ENCODE measurements at regions not wholly inside any gene's neighbourhood (a gene's known extent, or its start where the extent isn't known, plus 50 kb on each side); places are given as distances from the start of the nearest gene placed in this dataset.

DNA sequence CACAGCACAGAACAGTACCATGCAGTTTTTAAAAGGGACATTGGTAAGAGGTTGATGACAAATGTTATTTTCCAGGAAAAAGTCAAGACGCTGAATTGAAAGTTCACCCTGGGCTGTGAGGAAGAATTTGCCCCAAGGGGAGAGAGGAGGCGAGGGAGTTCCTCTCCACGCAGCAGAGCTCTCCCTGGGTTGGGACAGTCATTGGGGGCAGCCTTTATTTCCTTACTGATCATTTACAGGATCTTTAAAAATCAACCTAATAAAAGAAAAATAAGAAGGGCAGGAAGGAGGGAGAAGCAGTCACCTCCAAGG lies 49.9 kb upstream of the WNT7B start:
- intact Hi-C loops (cut with micrococcal nuclease): no loop called here

DNA sequence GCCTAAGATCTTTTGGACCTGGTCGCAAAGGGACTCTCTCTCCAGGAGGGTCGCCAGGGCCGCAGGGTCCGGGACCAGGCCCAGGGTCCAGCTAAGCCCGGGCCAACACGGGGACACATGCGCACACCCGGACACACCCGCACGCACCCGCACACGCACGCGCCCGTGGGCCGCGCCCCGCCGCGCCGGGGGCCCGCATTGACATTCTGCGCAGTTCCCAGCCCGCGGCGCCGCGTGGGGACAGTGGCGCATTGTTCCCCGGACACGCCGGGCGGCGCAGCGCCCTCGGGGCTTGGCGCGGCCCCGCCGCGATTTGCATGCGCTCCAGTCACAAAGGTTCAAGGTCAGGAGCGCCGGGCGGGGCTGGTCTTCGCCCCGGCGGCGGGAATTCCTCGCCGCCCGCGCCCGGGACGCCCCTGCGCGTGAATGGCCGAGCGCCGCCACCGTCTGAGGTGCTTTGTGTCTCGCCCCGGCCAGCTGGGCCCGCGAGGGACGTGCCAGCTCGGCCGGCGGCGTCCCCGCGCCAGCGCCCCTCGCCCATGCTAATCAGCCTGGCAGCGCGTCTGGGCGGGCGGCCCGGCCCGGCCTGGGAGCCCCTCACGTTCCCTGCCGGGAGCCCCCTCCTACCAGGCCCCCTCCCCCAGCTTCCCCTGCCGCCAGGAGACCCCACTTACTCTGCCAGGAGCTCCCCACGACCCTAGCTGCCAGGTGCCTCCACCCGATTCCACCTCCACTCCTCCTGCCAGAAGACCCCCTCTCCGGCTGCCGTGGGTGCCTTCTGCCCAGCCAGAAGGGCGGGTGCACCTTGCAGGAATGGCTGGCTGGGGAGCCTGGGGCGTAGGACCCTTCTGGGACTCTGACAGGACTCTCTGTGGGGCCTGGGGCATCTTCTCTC lies 50.5 kb upstream of the WNT7B start:
- intact Hi-C loops (cut with micrococcal nuclease): no loop called here

DNA sequence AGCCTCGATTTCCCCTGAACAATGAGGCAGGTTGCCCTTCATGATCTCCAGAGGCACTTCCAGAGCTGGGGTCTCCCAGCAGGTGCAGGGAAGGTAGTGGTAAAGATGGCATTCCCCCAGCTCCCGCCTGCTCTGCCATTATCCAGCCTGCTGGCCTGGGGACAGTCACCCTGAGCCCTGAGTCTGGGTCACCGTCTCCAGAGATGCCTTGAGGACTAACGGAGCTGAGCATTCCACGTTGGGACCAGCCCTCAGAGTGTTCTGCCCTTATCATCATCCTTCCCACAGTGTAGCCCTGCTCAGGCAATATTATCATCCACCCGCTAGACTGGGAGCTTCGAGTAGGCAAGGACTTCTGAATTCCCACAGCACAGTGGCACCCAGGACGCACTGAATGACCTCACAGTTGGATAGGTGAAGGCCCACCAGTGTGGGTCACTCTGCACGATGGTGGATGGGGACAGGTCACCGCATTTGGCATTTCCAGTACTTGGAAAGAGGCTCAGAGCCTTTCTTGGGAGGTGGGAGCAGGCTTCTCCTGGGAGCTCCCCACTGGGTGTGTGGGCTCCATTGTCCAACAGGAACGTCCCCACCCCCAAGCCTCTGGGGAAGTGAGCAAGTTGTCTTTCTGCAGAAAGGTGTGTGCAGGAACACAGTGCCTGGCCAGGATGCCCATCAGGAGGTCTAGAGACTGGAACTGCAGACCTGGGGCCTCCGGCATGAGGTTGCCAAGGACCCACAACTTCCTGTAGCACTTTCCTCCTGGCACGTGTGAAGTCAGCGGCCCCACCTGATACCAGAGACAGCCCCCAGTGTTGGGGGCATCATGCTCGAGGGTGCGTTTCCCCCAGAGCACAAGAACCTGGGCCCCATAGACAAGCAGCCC lies 51.4 kb upstream of the WNT7B start:
- intact Hi-C loops (cut with micrococcal nuclease): no loop called here

DNA sequence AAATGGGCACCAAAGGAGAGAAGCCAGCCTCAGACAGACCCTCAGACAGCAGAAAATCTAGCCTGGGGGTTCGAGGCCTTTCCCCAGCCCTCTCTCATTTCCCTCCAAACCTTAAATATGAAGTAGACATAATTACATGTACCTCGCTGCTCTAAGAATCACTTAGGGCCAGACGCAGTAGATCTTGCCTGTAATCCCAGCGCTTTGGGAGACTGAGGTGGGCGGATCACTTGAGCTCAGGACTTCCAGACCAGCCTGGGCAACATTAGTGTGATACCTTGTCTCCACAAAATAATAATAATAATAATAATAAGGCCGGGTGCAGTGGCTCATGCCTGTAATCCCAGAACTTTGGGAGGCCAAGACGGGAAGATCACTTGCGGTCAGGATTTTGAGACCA lies 52.1 kb upstream of the WNT7B start:
- intact Hi-C loops (cut with micrococcal nuclease): no loop called here

DNA sequence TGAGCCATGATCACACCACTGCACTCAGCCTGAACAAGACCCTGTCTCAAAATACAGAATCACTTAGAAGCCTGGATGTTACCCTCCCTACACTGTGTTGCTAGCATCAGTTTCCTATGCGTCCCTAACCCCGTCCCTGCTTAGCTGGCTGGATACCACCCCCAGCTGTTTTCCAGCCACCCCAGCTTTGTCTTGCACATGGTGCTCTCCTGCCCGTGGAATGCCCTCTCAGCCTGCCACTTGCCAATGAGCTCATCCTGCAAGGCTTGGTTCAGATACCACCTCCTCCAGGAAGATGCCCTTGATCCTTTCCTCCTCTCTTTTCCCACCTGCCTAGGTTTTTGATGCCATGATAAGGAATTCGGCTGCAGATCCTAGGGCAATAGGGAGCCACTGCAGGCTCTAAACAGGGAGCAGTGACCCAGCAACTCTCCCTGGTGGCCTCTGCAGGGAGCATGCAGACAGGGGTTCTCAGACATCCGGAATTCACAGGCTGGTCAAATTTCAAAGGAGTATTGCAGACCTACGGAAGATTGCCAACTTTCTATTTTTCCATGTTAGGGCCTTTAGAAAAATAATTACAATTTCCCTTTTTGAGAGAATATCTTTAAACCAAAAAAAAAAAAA lies 52.7 kb upstream of the WNT7B start:
- intact Hi-C loops (cut with micrococcal nuclease): no loop called here

DNA sequence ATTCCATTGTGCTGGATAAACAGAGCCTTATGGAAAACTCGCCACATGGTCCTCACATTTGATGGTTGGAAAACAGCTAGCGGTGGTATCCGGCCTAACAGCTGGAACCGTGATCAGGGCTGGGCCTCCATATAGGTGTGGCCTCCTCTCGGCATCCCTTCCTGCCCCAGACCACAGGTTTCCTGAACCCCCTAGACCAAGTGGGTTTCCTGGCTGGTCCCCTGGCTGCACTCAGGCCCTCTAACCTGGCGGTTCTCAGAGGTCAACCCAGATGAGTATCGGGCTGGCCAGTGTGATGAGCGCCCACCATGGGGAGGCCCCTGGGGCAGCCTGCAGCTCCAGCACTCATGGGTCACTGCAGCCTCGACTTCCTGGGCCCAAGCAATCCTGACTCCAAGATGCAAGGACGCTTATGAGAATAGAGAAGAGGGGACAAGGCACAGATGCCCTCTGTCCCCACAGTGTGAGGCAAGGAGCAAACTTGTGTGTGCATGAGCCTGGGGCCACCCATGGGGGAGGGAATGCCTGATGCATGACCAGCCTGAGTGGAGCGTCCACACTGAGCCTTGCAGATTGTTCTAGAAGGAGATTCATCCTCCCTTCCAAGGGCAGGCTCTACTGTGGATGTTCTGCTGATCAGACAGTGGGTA lies 53.4 kb upstream of the WNT7B start:
- intact Hi-C loops (cut with micrococcal nuclease): no loop called here

DNA sequence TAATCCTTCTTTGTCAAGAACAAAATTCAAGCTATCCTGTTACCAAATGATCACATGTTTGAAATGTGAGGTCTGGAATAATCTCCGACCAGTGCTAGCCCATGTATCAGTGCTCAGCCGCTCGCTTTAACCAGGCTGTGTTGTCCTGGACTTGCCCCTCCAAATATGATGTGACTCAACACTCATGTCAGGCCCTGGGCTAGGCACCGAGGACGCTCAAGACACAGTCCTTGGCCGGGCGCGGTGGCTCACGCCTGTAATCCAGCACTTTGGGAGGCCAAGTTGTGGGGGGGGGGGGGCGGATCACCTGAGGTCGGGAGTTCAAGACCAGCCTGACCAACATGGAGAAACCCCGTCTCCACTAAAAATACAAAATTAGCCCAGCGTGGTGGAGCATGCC lies 54.1 kb upstream of the WNT7B start:
- intact Hi-C loops (cut with micrococcal nuclease): no loop called here

DNA sequence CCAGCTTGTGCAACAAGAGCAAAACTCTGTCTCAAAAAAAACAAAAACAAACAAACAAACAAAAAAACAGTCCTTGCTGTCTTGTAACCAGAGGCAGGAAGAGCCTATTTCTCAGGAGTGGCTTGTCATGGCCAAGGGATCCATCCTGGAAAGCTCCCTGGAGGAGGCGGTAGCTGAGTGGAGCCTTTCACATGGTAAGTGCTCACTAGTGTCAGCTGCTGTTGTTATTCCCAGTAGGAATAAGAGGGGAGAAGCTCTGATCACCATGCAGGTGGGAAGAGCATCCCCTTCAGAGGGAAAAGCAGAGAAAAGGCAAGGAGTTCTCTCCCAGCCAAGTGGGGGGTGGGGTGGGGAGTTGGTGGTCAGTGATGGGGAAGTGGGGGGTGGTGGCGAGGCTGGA lies 54.6 kb upstream of the WNT7B start:
- intact Hi-C loops (cut with micrococcal nuclease): no loop called here

DNA sequence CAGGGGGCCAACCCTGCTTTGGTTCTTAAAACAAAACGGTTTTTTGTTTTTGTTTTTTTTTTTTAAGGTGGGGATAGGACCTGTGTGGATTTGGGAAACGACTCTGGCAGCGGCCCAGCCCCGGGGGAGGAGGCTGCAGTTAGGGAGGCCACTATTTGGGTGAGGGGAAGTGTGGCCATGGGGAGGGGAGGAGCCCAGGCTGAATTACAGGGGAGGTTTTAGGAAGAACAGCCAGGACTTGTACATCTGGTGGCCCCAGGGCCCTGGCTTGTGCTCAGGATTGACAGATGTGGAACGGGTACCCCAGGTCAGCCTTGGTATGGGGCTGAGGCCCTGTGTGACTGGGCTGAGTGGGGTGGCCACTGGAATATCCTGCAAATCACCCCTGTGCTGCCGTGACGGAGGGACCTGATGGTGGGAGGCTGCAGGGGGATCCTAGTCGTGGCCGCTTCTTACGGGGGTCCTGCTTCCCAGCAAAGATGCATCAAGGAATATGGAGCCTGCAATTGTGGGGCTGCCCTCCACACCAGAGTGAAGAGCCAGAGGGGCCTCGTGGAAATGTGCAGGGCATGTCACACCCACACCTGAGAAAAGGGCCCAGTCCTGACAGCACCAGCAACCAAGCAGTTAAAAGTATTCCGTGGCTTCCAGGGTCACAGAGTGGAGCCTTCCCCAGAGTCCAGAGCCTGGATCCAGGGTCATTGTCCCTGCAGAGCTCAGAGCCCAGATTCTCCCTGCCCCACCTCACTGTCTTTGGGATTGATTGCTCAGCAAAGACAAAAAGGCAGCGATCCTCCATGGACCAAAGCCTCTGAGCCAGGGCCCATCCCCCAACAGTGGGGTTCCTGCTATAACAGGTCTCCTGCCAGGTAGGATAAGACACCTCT lies 55.2 kb upstream of the WNT7B start:
- intact Hi-C loops (cut with micrococcal nuclease): no loop called here

DNA sequence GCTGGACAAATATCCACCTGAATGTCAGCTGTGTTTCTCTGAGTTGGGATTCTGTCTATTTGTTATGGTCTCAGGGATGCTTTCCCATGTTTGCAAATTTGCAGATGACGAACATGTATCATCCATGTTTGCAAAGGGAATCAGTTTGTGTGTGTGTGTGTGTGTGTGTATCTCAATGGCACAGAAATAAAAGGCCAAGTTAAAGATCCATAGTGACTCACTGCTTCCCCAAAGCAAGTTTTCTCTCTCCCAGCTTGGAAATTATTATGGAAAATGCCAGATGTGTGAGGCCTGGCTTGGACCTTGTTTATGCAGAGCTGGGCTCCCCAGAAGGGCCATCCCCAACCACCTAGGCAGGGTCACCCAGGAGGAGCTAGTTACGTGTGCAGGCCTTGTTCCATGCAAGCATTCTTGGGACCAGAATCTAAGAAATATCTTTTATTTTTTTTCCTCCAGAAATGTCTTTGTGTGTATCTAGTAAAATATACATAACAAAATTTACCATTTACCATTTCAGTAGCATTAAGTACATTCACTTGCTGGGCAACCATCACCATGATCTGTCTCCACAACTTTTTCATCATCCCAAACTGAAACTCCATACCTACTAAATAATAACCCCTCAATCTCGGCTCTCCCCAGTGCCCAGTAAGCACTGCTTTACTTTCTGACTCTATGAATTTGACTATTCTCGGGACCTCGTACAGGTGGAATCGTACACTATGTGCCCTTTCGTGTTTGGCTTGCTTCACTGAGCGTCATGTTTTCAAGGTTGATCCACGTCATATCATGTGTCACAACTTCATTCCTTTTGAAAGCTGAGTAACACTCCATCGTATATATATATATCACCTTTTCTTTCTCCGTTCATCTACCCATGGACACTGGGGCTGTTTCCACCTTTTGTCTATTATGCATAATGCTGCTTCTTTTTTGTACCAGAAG lies 56.6 kb upstream of the WNT7B start:
- intact Hi-C loops (cut with micrococcal nuclease): loop anchor here (2.0 kb wide), 1 partner anchor 215 kb away; no protein-coding TSS in a partner anchor

DNA sequence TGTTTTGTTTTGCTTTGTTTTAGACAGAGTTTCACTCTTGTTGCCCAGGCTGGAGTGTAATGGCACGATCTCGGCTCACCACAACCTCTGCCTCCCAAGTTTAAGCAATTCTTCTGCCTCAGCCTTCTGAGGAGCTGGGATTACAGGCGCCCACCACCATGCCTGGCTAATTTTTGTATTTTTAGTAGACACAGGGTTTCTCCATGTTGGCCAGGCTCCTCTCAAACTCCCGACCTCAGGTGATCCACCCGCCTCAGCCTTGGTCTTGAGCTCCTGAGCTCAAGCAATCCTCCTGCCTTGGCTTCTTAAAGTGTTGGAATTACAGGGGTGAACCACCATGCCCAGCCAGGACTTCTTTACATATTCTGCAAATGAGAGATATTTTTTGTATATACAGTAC lies 57.5 kb upstream of the WNT7B start:
- intact Hi-C loops (cut with micrococcal nuclease): loop anchor here (2.0 kb wide), 1 partner anchor 214 kb away; no protein-coding TSS in a partner anchor

DNA sequence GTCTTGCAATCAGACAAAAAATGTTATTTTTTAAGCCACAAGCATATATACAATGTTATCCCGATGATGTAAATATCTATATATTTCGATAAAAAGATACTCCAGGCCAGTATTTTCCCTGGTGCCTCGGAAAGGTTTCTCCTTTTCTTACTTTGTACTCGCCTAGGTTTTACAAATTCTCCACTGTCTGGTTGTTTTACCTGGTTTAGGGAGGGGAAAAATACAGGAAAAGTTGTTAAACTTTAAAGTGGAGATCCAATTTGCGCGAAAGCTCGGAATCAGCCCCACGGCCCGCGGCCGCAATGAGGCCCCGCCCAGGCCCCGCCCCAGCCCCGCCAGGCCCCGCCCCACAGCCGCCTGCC lies 58.4 kb upstream of the WNT7B start:
- intact Hi-C loops (cut with micrococcal nuclease): loop anchor here (1.0 to 5.0 kb wide), 10 partner anchors 22 to 872 kb away; partner anchors contain the start of genes ATXN10, FAM118A, GTSE1 and KIAA0930

DNA sequence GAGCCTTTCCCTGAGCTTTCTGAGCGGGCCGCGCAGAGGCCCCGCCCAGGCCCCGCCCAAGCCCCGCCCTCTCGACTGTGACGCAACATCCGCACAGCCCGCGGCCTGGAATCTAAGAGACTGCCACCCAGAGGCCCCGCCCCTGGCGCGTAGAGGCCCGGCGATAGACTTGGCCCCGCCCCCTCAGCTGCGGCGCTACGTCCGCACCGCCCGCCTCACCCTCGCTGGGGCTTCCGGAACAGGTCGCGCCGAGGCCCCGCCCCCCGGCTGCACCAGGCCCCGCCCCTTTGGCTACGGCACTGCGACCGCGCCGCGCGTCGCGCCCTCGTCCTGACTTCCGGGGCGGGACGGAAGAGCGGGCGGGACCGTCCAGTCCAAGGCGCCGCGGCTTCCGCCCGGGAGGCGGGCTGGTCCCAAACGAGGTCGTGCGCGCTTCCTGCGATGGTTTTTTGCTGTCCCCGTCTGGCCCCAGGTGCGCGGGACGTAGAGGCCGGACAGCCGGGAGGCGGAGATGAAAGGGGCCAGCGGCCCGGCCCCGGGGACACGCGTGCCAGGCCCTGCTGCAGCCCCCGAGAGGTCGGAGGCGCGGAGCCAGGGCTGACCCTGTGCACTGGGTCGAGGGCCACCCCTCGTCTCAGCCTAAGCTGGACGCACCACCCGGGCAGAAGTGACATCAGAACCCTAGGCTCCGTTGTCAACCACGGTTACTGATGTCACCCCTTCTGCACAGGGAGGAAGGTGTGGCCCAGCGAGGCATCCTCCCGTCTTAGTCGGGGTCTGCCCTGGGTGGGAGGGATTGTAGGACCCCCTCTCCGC lies 59.0 kb upstream of the WNT7B start:
- intact Hi-C loops (cut with micrococcal nuclease): loop anchor here (1.0 to 5.0 kb wide), 14 partner anchors 8 to 873 kb away; partner anchors contain the start of genes ATXN10, FAM118A, GTSE1 and KIAA0930

DNA sequence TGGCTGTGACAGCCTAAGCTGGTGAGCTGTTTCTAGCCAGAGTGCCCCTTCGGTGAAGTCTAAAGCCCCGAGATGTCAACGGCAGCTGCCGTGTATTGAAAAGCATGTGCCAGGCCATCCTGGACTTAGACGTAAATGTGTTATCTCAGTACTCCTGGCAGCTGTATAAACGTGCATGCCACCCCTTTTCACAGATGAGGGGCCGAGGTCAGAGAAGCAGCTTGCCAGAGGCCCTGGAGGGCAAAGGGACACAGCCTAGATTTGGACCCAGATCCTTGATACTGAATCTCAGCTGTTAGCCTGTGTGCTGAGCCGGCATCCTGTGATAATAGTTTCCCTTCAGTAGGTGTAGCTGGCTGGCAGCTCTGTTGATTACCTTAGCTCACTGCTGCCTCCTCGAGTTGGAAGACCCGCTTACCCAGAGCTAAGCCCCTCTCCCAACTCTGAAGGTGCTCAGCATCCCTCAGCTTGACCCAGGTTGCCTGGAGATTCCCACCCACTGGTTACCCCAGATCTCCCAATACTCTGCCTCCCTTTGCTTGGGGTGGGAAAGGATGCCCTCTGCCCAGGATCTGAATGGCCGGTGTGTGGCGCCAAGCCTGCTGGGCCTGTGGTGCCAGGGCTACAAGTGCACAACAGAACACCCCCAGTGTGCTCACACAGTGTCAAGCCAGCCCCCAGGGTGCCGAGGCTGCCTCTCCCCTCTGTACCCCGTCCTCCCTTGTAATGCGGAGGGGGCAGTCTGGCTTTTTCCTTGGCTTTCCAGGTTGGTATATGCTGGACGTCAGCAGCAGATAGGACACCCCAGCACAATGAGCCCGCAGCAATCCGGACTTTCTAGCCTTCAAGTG lies 59.8 kb upstream of the WNT7B start:
- intact Hi-C loops (cut with micrococcal nuclease): loop anchor here (1.0 to 5.0 kb wide), 5 partner anchors 8 to 794 kb away; partner anchors contain the start of gene KIAA0930

DNA sequence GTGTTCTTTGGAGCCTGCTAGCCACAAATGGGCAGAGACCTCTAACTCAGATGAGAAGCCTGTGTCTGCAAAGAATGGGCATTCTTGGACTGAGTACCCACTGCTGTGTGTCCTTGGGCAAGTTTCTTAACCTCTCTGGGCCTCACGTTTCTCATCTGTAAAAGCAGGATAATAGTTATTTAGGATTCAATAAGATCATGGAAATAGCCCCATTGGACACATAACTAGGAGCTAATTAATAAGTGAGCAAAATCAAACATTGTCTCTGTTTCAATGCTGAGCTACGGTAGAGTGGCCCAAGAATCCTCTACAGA lies 61.2 kb upstream of the WNT7B start:
- intact Hi-C loops (cut with micrococcal nuclease): loop anchor here (5.0 kb wide), 1 partner anchor 796 kb away; the partner anchor contains the start of gene KIAA0930

DNA sequence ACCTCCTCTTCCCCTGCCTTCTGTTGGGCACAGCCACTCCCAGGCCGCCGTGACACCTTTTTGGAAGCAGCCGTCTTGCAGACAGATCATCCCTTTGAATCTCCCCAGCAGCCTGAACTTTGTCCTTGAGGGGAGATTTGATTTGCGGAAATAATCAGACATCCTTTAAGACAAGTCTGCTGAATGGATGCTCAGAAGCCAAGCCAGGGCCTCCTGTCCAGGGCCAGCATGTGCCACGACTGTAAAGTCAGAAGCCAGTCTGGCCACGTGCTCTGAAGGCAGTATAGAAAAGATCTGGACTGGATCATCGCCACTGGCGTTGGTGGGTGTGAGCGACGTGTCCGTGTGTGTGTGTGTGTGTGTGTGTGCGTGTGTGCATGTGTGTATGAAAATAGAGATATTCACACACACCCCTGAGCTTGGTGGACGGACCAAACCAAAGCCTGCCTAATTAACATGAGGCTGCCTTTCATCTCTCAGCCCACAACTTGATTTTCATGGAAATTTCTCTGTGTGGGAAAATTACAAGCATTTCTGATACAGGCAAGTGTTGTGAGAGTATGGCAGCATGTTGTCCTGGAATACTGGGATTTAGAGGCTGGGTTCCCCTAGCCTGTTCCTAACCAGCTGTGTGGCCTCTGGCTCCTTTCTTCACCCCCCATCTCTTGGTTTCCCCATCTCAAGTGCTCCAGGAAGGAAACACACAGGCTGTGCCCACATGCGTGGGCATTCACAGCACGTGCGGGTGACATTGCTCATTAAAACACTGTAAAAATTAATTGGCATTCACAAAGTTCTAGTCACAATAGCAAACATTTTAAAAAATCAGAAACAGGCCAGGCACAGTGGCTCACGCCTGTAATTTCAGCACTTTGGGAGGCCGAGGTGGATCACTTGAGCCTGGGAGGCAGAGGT lies 61.8 kb upstream of the WNT7B start:
- intact Hi-C loops (cut with micrococcal nuclease): loop anchor here (5.0 kb wide), 1 partner anchor 796 kb away; the partner anchor contains the start of gene KIAA0930
